GM18858 (cell line): ENCODE measurements at regions not wholly inside any gene's neighbourhood (a gene's known extent, or its start where the extent isn't known, plus 50 kb on each side); places are given as distances from the start of the nearest gene placed in this dataset.

ENCODE experiments used
- ATAC-seq: cut with Tn5 transposase; IDR thresholded peaks from one replicate; pipeline ENCODE4 v1.9.1; 2021; ENCODE audit not compliant: unreplicated experiment

DNA sequence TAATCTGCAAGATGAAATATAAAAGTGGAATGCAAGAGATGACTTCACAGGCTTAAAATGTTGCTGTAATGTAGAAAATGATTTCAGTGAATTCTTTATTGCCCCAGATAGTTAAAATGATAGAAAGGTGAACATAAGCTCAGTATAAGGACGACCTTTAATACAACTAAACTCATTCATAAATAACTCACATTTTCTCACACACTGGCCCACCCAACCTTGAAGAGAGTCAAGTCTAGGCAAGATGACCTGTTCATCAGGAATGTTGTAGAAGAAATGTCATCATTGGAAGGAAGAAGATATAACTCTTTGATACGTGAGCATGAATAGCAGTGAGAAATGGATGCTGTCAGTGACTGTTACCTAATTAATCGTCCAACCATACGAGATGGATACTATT is 111.1 kb upstream of the SASH1 start:
- no peak for ATAC-seq

DNA sequence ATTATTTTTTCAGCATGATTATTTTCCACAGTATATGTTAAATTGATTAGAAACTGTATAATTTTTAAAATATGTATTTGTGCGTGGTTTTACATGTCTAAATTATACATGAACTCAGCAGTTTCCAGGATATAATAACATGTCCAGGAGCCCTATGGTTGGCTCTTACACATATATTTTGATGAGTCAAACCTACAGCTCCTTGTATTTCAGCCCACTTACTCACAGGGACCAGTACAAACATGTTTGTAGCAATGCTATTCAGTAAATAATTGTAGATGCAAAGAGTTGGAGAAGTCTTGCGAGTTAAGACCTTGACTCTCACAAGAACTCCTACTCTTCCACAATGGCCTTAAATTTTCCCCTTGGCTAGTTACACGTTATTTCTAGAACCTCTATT is 107.2 kb upstream of the SASH1 start:
- ATAC-seq, result no peak

DNA sequence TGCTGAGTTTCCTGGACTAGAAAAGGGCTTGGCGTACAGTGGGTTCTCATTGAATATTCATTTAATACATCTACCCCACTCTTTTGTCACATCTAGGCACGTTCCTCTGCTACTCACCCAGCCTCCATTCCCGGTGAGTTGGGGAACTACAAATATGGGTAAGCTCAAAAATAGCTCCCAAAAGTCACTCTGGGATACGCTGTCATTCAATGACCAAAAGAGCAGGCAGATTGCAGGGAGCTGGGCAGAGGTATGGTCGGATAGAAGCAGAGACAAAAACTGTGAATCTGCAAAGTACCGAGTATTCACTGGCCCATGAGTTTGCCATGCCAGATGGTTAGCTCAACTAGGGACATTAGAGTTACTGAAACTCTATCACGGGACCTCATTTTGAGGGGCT is 103.9 kb upstream of the SASH1 start:
- ATAC-seq, result no peak

DNA sequence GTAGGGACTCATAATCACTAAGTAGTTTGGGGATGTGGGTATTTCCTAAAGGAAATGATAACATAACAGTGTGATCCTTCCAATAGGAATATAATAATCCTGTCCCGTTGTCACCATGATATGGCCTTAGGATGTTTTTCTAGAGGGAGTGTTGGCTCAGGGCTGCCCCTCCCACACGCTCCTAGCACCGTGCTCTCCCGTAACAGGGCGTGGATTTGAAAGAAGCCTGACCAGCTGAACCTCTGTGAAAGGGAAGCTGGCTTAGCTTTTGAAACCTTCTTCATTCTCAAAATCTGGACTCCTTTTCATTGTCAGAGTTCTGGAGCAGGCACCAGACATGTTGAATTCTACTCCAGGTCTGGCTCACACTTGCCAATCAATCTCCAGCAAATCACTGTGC is 103.4 kb upstream of the SASH1 start:
- no peak for ATAC-seq

DNA sequence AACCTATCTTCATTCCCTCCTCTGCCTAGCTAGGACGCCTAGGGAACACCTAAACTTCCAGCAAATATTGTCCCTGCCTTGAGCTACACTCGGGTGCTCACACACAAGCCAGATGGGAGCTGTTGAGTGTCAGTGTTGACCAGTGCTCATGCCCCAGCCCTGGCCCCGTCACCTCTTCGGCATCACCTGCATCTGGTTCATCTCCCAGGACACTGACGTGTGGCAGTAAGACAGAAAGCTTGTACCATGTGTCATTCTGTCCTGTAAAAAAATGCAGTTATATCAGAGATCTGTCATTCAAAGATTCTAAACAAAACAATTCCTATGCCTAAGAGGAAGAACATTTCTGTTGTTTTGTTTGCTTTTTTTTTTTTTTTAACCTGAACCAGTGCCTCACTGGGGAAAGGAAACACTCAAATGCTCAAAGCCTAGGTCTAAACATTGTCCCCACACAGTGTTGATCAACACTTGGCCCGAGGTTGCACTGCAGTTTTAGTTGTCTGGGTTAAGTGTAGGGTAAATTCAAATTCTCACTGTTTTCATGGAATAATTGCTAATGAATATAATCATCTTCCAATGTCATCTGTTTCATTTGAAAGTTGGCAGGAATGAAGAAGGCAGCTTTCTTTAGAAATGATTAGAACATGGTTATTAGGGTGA is 102.7 kb upstream of the SASH1 start:
- ATAC-seq, result no peak

DNA sequence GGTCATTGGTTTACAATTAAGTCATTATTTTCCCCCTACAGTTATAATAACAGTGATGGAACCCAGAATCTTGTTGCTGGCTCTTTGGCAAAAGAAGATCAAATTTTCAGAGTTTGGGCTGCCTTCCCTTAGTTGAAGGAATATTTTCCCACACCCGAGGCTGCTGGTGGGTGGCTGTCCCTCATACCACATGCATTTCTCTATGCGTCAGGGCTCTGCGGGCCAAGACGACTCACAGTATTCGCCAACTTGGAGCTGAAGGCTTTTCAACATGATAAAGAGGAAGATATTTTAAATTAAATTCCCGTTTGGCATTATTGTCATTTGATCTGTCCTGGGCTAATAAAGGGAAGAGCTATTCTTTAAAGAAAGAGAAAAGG is 102.2 kb upstream of the SASH1 start:
- no peak for ATAC-seq

DNA sequence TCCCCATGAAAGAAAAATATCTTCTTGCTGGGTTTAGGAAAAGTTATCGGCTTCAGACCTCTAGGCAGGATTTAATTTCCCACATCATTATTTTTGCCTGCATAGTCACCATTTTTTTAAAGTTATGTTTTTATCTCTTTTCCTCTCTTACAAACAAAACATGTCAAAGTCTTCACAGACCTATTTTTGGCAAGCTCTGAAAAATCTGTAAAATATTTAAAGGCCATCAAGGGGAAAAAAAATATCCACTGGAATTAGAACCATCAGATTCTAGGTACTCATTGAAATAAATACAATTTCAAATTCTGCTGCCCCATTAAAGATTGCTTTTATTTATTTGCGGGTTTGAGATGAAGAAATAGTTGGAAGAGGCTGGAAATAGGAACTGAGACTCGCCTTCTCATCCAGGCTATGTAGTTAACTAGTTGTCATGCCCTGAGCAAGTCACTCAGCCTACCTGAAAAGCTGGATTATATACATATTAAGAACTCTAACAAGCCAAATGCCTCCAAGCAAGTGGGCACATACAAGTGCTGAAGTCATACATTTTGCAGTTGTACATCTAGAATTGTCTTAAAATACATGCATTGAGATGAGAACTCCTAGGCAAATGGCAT is 101.7 kb upstream of the SASH1 start:
- no peak for ATAC-seq

DNA sequence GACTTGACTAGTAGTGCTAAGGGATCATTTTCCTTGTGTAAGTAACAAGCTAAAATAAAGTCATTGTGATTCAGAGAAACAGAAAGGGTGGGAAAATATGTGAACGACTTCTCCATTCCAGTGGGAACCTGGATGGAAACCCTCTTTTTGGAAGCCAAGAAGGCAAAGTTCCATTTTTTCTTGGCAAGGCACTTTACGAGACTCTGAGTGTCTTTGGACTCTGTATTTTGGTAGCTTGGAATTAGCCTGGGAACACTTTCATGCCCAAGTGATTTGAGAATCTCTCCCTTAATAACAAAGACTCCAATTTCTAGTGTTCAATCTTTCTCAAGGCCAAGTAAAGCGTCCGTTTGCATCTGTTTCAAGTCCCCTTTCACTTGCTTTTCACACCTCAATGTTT is 100.5 kb upstream of the SASH1 start:
- no peak for ATAC-seq

DNA sequence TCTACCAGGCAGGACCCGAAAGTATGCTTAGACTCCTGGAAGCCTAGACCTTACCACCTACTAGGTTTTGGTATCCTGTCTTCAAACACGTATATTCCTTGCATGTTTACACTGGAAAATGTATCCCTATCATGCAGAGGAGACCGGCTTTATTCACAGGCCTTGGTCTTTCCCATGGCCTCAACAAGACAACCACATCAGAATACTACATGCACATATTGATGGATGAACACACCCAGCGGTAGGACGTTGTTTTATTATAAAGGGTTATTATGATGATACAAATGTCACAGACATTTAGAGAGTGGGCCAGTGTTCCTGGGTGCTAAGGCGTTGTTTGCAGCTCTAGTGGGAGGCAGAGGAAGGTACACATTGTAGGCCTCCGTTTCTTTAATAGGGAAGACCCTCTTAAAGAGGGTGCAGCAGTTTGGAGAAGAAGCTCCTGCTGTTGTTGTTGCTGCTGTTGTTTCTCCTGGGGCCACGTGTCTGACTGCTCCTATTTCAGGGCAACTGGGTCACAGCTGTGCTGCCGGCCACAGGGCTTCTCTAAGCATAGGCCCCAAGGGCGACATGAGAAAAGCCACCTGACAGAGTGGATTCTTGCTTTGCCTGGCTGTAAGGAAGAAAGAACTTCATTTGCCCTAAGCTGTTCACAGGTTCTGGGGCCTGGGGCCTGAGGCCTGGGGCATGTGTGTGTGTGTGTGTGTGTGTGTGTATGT is 98.3 kb upstream of the SASH1 start:
- no peak for ATAC-seq

DNA sequence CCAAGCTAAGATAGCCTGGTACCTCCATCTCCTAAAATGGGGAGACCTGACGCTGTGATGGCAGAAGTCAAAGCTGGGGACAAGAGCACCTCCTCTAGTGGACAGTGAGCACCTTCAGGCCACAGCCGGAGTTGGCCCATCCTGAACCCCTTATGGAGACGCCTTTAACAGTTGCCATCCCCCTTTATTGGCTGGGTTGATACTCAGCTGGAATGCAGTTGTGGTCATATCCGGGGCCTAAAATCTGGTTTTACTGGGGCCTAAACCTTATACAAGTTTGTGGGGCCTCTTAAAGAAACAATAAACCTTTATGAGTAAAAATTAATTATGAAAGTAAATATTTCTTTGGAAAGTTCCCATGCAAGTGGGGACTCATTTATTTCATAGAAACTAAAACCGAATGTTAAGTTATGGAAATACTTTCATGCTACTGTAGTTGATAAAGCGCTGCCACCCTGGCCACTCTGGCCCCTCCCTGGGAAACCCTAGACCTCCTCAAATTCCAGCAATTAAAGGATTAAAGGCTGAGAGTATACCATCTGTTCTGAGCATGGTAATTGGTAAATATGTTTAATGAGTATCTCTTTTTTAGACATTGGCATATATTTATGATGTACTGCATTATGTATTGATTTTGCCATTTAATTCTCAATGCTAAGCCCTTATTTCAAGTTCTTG is 95.1 kb upstream of the SASH1 start:
- ATAC-seq, result no peak

DNA sequence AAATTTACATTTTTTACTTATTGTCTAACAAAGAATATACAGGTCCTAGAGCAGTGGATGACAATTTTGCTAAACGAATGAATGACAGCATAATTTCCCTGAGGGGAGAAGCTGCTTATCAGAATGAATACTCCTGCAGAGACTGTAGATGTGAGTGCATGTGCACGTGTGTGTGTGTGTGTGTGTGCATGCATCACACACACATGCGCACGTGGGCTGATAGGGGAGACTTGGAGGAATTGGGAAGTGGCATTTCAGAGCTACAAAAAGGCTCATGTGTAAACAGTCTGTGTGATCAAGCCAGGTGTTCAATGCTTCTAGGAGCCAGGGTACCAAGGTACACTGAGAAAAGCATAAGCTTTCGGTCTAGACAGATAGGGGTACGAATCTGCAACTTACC is 93.5 kb upstream of the SASH1 start:
- ATAC-seq, result no peak

DNA sequence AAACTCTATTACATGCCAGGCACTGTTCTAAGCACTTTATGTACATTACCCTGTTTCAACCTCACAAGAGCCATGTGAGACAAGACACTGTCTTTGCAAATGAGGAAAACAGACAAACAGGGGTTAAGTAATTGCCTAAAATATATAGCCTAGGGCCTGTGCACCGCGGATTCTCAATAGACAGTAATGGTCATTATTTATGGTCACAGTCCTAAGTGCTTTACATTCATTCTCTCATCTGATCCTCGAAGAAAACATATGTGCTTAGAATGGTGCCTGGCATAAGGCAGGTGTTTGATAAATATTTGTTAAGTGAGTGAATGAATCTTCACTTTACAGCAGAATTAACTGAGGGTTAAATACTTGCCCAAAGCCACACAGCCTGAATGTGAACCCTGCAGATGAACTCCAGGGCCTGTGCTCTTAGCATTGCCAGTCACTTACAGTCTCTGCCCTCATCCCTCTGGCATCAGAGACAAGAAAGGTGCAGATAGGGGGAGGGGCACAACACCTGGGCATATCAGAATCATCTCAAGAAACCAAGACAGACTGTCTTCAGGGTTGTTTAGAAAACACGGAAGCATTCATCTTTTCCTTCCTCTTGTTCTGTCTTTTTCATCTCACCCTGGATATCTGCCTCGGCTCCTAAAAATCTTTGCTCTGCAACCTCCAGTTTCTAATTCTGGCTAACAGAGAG is 92.8 kb upstream of the SASH1 start:
- no peak for ATAC-seq

DNA sequence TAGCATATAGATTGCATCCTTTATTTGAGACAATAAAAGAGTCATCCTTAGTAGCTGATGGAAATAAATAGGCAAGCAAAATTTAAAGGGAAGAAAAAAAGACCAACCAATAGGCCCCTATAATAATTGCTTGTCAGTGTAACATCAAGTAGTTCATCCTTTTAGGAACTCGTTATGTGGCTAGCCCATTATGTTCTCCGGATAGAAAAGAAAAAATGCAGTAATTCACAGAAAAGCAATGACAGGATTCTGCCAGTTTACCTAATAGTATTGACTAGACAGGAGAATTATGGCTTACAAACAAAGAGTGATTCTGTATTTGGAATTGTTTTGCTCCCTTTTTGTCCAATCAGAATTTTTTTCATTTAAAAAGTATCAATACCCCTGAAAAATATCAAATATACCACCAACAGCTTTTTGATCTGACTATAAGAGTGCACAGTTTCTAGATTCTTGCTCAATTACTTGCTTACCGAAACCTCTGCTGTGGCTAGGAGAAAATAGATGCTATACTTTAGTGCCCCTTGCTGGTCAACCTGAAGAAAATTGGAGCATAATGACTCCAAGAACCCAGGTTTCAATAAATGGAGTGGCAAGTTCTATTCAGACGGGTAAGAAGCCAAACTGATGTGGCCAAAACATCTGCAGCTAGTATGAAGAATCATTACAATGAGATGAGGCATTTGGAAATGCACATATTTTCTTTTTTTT is 91.5 kb upstream of the SASH1 start:
- ATAC-seq, result no peak

DNA sequence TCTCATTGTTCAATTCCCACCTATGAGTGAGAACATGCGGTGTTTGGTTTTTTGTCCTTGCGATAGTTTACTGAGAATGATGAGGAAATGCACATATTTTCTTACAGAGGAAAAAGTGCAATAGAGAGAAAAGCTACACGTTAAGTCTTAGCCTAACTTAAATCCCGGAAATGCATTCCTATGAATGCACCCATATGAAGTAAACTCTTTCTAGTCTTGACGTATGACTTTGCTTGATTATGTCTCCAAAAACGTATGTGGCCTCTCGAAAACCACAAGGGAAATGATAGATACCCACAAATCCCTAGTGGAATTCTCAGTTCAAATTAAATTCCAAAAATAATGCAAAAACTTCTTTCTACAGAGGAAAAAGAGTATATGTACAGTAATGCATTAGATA is 90.7 kb upstream of the SASH1 start:
- no peak for ATAC-seq

DNA sequence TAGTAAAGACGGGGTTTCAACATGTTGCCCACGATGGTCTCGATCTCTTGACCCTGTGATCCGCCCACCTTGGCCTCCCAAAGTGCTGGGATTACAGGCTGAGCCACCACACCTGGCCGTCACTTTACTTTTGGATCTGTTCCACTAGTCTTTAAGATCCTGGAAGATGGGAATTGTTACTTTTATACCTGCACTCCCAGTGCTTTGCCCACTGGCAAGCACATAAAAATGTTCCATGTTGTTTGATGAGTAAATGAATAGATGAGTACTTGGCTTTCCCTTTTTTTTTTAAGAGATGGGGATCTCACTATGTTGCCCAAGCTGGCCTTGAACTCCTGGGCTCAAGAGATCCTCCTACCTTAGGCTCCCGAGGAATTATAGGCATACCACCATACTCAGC is 84.8 kb upstream of the SASH1 start:
- no peak for ATAC-seq

DNA sequence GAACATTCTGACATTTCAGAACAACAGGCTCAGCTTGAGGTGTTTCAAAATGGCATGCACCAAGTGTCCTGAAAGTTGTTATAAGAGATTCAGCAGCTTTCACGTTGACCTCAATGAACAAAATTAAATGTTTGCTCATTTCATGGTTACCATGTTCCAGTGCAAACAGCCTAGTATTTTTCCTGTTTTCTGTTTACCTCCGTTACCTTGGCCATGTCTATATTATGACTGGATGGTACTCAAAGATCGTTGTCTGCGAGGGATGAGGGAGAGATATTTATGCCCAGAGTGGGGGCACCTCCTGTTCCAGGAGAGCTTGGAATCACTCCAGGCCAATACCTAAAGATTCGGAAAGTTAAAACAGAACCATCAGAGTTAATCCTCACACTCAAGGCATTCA is 83.8 kb upstream of the SASH1 start:
- ATAC-seq, result no peak

DNA sequence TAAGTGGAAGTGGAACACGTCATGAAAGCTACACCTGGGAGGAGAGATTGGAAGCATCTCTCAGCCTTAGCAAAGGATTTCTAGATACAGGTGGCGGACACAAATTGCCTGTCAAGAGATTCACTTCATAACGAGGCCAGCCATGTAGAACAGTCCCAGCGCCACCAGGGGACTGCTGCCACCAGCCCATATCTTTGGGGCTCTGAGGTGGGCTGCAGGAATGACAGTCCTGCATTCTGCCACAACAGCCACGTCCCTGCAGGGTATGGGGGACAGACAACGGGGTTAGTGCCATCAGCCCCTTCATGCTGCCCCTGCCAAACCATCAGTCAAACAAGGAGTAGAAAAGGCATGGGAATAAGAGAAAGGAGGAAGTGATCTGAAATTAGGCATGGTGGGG is 81.2 kb upstream of the SASH1 start:
- no peak for ATAC-seq

DNA sequence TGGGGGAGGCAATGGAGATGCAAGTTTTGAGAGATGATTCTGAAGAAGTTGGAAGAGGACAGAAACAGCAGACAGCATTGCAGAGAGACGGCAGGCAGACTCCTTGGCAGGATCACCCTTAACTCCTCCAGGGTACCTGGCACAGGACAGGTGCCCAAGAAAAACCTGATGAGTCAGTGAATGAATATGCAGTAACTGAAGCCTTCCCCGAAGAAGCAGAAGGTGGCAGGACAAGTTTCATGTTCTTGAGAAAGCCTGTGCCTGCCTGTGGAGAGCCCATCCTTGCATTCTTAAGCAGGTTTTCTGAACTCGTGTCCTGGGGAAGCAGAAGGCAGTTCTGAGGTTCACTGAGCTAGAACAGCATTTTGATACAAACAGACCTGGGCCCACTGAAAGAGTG is 79.6 kb upstream of the SASH1 start:
- ATAC-seq, result no peak

DNA sequence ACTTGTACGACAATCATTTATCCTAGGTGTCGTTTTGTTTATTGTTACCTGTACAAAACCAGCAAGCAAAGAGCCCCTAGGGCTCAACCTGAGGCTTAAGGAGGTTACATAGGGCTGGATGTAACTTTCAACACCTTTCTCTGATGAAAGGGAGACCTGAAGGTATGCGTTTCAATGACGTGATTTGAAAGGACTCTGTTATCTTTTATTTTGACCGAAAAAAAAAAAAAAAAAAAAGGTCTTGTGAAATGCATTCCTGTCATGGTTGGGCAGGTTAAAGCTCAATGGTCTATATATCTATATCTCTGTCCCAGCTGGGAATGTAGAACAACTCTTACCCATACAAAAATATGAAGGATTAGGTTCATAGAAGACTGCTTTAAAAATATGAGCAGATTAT is 78.7 kb upstream of the SASH1 start:
- ATAC-seq, result no peak

DNA sequence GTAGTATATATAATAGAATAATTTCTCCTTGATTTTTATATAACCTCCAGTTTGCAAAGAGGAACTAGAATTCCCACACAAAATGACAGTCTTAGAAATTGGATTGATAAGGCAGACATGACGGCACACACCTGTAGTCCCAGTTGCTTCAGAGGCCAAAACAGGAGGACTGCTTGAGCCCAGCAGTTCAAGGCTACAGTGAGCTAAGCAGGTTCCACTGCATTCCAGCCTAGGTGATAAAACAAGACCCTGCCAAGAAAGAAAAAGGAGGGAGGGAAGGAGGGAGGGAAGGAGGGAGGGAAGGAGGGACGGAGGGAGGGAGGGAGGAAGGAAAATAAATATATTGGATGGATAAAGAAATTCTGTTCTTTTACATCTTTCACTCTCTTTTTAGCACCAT is 77.6 kb upstream of the SASH1 start:
- no peak for ATAC-seq

DNA sequence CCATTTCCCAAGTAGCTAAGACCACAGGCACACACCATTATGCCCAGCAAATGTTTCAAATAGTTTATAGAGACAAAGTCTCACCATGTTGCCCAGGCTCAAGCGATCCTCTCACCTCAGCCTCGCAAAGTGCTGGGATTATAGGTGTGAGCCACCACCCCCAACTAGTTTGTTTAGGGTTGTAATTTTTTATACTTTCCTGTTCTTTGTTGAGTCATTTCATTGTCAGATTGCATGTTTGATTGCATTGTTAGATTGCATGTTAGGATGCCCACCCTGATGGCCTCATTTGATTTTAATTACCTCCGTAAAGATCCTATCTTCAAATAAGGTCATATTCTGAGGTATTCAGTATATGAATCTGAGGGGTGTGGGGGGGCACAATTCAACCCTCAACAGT is 73.3 kb upstream of the SASH1 start:
- ATAC-seq, result no peak
